GM10266 (cell line): ENCODE measurements at regions not wholly inside any gene's neighbourhood (a gene's known extent, or its start where the extent isn't known, plus 50 kb on each side); places are given as distances from the start of the nearest gene placed in this dataset.
A peak's percentile ranks its signal among the peaks of the same experiment; 100 is the strongest.

Experiments used
- DNase-seq: peaks from one replicate; pipeline ENCODE4 v3.0.0; 2012; ENCODE audit errors: extremely low spot score
- TF ChIP-seq, protein P1 (sequence below): IDR thresholded peaks from 2 replicates; pipeline ENCODE4 v1.5.1; 2012; ENCODE audit warnings: mild to moderate bottlenecking, low read depth; ENCODE audit not compliant: control insufficient read depth, insufficient read depth; ENCODE audit errors: missing control alignments

DNA sequence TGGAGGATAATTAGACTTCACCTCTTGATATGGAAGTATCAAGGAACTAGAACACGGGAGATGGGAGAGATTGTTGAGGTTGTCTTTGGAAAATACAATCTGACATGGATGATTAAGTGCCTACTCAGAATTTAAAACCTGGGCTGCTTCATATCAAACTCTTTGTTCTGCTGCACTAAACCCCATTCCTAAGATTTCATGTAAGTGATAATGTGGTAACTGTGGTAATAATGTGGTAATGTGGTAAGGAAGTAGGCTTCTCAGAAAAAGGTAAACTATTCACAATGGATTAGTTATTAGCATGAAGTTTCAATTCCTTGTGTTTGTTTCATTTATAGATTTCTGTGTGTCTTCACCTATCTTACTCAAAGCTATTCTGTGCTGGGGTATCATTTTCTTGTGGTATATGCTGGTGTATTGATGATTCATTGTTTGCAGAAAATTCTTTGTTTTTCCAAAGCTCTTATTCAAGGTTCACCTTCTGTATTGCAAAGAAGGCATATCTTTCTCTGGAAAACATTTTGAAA, 129.9 kb upstream of the TAC1 start:
- TF ChIP-seq, protein P1, sequence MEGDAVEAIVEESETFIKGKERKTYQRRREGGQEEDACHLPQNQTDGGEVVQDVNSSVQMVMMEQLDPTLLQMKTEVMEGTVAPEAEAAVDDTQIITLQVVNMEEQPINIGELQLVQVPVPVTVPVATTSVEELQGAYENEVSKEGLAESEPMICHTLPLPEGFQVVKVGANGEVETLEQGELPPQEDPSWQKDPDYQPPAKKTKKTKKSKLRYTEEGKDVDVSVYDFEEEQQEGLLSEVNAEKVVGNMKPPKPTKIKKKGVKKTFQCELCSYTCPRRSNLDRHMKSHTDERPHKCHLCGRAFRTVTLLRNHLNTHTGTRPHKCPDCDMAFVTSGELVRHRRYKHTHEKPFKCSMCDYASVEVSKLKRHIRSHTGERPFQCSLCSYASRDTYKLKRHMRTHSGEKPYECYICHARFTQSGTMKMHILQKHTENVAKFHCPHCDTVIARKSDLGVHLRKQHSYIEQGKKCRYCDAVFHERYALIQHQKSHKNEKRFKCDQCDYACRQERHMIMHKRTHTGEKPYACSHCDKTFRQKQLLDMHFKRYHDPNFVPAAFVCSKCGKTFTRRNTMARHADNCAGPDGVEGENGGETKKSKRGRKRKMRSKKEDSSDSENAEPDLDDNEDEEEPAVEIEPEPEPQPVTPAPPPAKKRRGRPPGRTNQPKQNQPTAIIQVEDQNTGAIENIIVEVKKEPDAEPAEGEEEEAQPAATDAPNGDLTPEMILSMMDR = no peak
- DNase-seq = no peak

DNA sequence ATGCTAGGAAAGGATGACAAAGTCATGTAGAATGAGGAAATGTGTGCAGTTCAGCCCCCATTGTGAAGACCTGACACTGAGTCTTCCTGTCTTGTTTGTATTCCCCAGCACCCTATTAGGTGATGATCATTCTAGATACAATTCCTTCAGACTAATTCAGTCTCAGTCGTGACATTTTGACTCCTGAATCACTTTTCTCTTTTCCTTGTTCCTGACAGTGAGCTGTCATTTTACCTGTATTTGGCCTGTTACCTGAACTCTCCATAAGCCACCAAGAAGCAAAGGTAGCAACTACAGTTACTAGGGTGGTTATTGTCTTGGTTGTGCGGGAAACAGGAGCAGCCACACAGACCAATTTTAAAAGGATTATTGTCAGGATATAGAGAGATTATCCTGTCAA, 111.4 kb upstream of the TAC1 start:
- no peak for DNase-seq
- TF ChIP-seq, protein P1 = no peak

DNA sequence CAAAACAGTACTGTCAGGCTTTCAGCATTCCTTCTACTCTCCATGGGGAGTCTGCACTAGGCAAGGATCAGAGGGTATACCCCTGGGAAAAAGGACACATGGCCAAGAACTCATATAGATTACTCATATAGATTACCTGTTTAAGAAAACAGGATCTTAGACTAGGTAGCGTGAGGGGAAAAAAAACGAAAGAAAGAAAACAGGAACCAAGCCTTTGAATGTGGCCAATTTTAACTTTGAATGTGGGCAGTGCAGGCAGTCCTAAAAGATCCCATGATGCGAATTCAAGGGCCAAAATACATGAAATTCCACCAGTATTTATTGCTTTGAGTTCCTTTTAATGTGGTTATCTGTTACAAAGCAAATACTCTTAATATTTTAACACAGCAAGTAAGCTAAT, 108.6 kb upstream of the TAC1 start:
- TF ChIP-seq, protein P1 = no peak
- DNase-seq = peak; percentile 19

DNA sequence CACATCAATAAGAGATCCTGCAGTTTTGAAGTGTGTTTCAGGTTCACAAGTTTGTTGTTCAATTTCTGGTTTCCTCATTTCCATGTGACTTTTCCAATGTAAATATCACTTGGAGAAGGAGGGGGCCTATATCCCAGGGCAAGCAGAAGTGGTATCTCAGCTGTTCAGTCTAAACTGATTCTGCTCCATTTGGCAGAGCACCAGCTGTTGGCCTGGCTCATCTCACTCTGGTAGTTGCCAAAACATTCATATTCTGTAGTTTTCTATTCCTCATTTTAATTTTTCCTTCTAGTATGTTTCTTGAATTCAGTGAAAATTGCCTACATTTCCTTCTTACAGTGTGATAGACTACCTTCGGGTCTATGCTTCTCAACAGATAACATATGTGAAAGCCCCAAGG, 101.8 kb upstream of the TAC1 start:
- no peak for DNase-seq
- TF ChIP-seq, protein P1 = no peak

DNA sequence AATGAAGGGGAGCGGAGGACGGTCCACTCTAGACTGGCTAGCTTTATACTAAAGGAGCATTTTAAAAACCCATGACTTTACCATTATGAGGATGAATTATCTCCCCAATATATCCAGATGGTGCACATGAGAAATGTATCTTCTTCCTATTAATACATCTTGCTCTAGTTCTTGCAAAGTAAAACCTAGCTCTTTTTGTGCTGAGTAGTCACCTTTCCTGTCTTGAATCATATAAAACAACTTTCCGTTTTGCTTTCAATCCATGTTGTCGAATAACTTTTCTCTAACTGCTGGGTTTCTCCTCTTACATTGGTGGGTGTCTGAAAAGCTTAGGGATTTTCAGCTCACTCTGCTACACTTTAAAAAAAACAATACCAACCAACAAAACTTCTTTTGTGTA, 96.3 kb upstream of the TAC1 start:
- DNase-seq = no peak
- TF ChIP-seq, protein P1 = no peak

DNA sequence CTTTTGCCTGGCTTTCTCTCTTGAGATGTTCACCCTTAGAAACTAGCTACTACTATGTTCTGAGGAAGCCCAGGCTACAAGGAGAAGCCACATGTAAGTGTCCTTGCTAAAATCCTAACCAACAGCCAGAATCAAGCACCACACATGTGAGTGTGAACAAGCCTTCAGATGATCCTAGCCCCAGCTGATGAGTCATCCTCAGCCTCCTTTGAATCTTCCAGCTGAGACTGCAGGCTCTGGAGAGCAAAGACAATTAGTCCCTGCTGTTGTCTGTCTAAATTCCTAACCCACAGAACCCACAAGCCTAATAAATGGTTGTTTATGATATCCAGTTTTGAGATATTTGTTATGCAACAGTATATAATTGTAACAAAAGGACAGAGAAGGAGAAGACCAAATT, 92.8 kb upstream of the TAC1 start:
- TF ChIP-seq, protein P1 = no peak
- no peak for DNase-seq

DNA sequence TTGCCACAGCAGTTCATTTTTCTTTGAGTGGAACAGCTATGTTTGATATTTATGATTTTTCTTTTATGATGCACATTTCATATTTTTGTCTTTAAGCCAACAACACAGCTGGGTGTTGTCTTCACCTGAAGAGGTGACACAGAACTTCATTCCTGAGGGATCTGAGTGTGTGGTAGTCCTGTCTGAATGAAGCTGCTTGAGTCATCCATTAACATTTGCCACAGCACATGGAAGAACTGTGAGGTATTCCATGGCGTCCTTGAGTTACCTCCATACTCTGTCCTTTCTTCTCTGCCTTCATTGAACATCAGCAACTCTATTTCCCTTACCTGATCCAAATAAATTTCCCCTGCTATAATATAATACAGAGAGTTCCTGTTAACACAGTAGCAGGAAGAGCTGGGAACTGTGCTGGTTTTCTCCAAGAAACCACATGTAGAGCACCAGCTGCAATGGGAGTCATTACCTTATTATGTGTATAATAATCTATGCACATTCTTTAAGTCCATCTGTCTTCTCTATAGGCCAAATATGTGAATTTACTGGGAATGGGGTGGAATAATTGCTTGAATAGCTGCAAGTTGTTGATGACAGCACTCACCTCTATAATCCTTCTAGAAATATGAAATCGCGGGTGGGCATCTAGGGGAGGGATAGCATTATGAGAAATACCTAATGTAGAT, 72.4 kb upstream of the TAC1 start:
- DNase-seq = no peak
- TF ChIP-seq, protein P1 = no peak
